Heart right ventricle (tissue), 16 donors: ENCODE measurements at regions not wholly inside any gene's neighbourhood (a gene's known extent, or its start where the extent isn't known, plus 50 kb on each side); places are given as distances from the start of the nearest gene placed in this dataset.

Experiments
- ATAC-seq, 8 donors: fragments of 200-7000 bp; cut with Tn5 transposase; one replicate each; pipeline ENCODE4 v1.9.1; 2020; ENCODE audit warnings: mild to moderate bottlenecking in 8 of 8, moderate library complexity in 8 of 8, moderate number of reproducible peaks in 1 of 8
- DNase-seq, 2 donors: peaks; one replicate each; pipeline ENCODE4 v3.0.0-alpha.2; 2020
- H3K27ac ChIP-seq, 10 donors: fragments of 200-600 bp; sonication (generic) in 2 of 10; one replicate each; pipeline versions ENCODE4 v1.5.0 to v1.8.0; 2020 to 2022; ENCODE audit warnings: mild to moderate bottlenecking in 3 of 10
- H3K27me3 ChIP-seq, 7 donors: fragments of 200-600 bp; one replicate each; pipeline ENCODE4 v1.8.0; 2021 to 2022; ENCODE audit warnings: mild to moderate bottlenecking in 2 of 7
- H3K36me3 ChIP-seq, 9 donors: fragments of 200-600 bp; sonication (generic) in 1 of 9; one replicate each; pipeline versions ENCODE4 v1.5.0 to v1.8.0; 2020 to 2022; ENCODE audit warnings: mild to moderate bottlenecking in 2 of 9
- H3K4me1 ChIP-seq, 9 donors: fragments of 200-600 bp; sonication (generic) in 1 of 9; one replicate each; pipeline versions ENCODE4 v1.5.0 to v1.8.0; 2020 to 2022; ENCODE audit warnings: mild to moderate bottlenecking in 4 of 9
- H3K4me3 ChIP-seq, 10 donors: fragments of 200-600 bp; sonication (generic) in 2 of 10; one replicate each; pipeline versions ENCODE4 v1.5.0 to v1.8.0; 2020 to 2022; ENCODE audit warnings: mild to moderate bottlenecking in 7 of 10, moderate library complexity in 2 of 10
- H3K9me3 ChIP-seq, 11 donors: fragments of 200-600 bp in 10 of 11; sonication (generic) in 2 of 11; one replicate each; pipeline versions ENCODE4 v1.5.0 to v1.8.0; 2013 to 2022; ENCODE audit warnings: mild to moderate bottlenecking in 2 of 11, control low read depth in 1 of 11, moderate library complexity in 1 of 11
- CTCF ChIP-seq, 9 donors: fragments of 200-600 bp; sonication (generic) in 2 of 9; IDR thresholded peaks; one replicate each; pipeline versions ENCODE4 v1.5.0 to v1.8.0; 2021 to 2022; ENCODE audit warnings: antibody characterized with exemption in 9 of 9, mild to moderate bottlenecking in 5 of 9, moderate library complexity in 1 of 9
- WGBS, 2 donors: extraction: QIAGEN DNeasy Blood & Tissue Kit; methylation state at CpG; one replicate each; pipeline ENCODE4 v1.1.7; 2013; ENCODE audit warnings: inconsistent platforms in 1 of 2; 5-methylcytosine and 5-hydroxymethylcytosine counted together
- intact Hi-C, 10 donors: fragments of 100-400 bp; cut with DNase I; formaldehyde crosslinking; loops; one replicate each; pipeline versions ENCODE4 v1.11.1 to v1.14.2; 2022
- donor health status: Arrhythmogenic right ventricular cardiomyopathy.
- donor health status: ischemic (EF 13 %, LVEDD 7.1; RV severe dilation, severe dysfunction).
- donor health status: healthy with polysubstance abuse.
- donor health status: DM: no; HTN: yes; CAD: no.
- donor health status: DM: no; HTN: no; CAD: no.
- donor health status: ischemic (EF 25% LVEDD 6.9; RV normal size, moderate dysfunction).
- donor health status: ischemic (EF 25% LVEDD 5.7; RV mildly dilated, moderate dysfunction).
- donor health status: healthy.
- donor health status: DM: yes; HTN: yes; CAD: no.
- donor health status: Ischemic cardiomyopathy.
- donor health status: ischemic (EF 35%, LVEDD 5.7; RV mildly dilated, moderate dysfunction).
- donor health status: nonischemic (EF 11% LVEDD 7.7; RV severe dilation, severe dysfunction).
- donor health status: DM: yes; HTN: yes; CAD: no.
- donor health status: PGD.
- donor health status: ischemic (EF 29% LVEDD 5.4; RV normal size, mild dysfunction).
- donor health status: nonischemic (EF 23%, LVEDD 6.1; RV moderate dilation, normal function).

- Histone ChIP-seq H3K27me3 (no peaks in the 10 kb centered on the region), H3K36me3 (no peaks in the 10 kb centered on the region), H3K4me3 (no peak overlapping the region), H3K4me1 (no peaks in the 10 kb centered on the region), H3K9me3 (no peaks in the 10 kb centered on the region), H3K27ac (no peak overlapping the region)
- TF ChIP-seq CTCF (IDR thresholded peaks at IDR 0.05): no peak
- ATAC-seq: no peak
- intact Hi-C loops: no loop called here
- WGBS, 2 donors: 82 to 97% methylated on average over 1 of the region's 1 CpG
- no peak for DNase-seq
These were observed 336.9 kb upstream of the PIK3C3 start for GRCh38 chr18:41618147-41618546.

GRCh38 chr18:41617647-41618046, 337.4 kb upstream of the PIK3C3 start:
- Histone ChIP-seq H3K9me3 (no peaks in the 10 kb centered on the region), H3K4me1 (no peaks in the 10 kb centered on the region), H3K27ac (no peak overlapping the region), H3K4me3 (no peak overlapping the region), H3K36me3 (no peaks in the 10 kb centered on the region), H3K27me3 (no peaks in the 10 kb centered on the region)
- intact Hi-C loops: no loop called here
- ATAC-seq: no peak
- WGBS, 2 donors: 76 to 77% methylated on average over 2 of the region's 2 CpGs
- no peak for TF ChIP-seq CTCF (IDR thresholded peaks at IDR 0.05)
- no peak for DNase-seq

GRCh38 chr18:41613003-41613609, 341.9 kb upstream of the PIK3C3 start:
- TF ChIP-seq CTCF (IDR thresholded peaks at IDR 0.05): no peak
- Histone ChIP-seq H3K4me1 (no peaks in the 10 kb centered on the region), H3K36me3 (no peaks in the 10 kb centered on the region), H3K9me3 (peaks cover 0 to 12% (median 0%) of the 10 kb centered on the region in 11 donors), H3K27me3 (no peaks in the 10 kb centered on the region), H3K27ac (no peak overlapping the region), H3K4me3 (no peak overlapping the region)
- 22 to 35% methylated on average over 6 of the region's 6 CpGs for WGBS, 2 donors
- intact Hi-C loops: no loop called here
- ATAC-seq (no peak), DNase-seq (no peak)

GRCh38 chr18:41604964-41605363, 350.1 kb upstream of the PIK3C3 start:
- intact Hi-C loops: no loop called here
- Histone ChIP-seq H3K27ac (no peak overlapping the region), H3K4me3 (no peak overlapping the region), H3K27me3 (no peaks in the 10 kb centered on the region), H3K9me3 (peaks cover 0 to 3% (median 0%) of the 10 kb centered on the region in 11 donors), H3K36me3 (no peaks in the 10 kb centered on the region), H3K4me1 (no peaks in the 10 kb centered on the region)
- peak in 2 of 8 donors; percentile 24 to 46 for ATAC-seq
- 26% methylated on average over 5 of the region's 5 CpGs for WGBS, 2 donors
- no peak for TF ChIP-seq CTCF (IDR thresholded peaks at IDR 0.05)
- DNase-seq: no peak
